ENCODE measurements at regions not wholly inside any gene's neighbourhood (a gene's known extent, or its start where the extent isn't known, plus 50 kb on each side); places are given as distances from the start of the nearest gene placed in this dataset.
"Not testable (repeated sequence)": the region's sequence is repeated elsewhere in the genome, so short reads cannot be mapped to it uniquely, and the experiment has no call there.

DNA sequence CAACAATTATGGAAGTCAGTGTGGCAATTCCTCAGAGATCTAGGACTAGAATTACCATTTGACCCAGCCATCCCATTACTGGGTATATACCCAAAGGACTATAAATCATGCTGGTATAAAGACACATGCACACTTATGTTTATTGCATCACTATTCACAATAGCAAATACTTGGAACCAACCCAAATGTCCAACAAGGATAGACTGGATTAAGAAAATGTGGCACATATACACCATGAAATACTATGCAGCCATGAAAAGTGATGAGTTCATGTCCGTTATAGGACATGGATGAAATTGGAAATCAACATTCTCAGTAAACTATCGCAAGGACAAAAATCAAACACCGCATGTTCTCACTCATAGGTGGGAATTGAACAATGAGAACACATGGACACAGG, 306.4 kb upstream of the DEFB115 start:
- H4K8ac ChIP-seq (ENCODE audit: extremely low read depth, insufficient read depth, low read length); FAIRE-seq; H3K23ac ChIP-seq (ENCODE audit: insufficient read length); H3K79me2 ChIP-seq (ENCODE audit: control insufficient read depth in 1 of 2, insufficient read depth in 2 of 2, low read length in 2 of 2); H4K91ac ChIP-seq (replicated peaks; ENCODE audit: insufficient read length, low read length); H3K4me1 ChIP-seq (replicated peaks in 1 of 4; ENCODE audit: control insufficient read depth in 3 of 4, insufficient read depth in 4 of 4, low read length in 3 of 4); H3K56ac ChIP-seq (replicated peaks; ENCODE audit: insufficient read length, low read depth, low read length); H3K4me2 ChIP-seq (ENCODE audit: insufficient read depth in 1 of 2, low read depth in 2 of 2, low read length in 2 of 2); POLR2A ChIA-PET (ENCODE audit: partially characterized antibody); H3K18ac ChIP-seq (ENCODE audit: extremely low read depth, low read length); DNase-seq (ENCODE audit: low read depth in 1 of 2, low spot score in 2 of 2); H3K27me3 ChIP-seq (replicated peaks in 1 of 4; ENCODE audit: control insufficient read depth in 3 of 4, extremely low read depth in 1 of 4, insufficient read depth in 3 of 4, low read length in 3 of 4); H3K4ac ChIP-seq (replicated peaks; ENCODE audit: insufficient read length, low read depth, low read length); H3K23me2 ChIP-seq (ENCODE audit: low read depth, low read length); H3K4me3 ChIP-seq (ENCODE audit: extremely low read depth in 1 of 4, insufficient read depth in 2 of 4, low read depth in 3 of 4, low read length in 4 of 4); H2AK5ac ChIP-seq (ENCODE audit: low read depth, low read length); H2BK15ac ChIP-seq (ENCODE audit: low read length); H3K27ac ChIP-seq (ENCODE audit: low read depth, low read length); H4K5ac ChIP-seq (ENCODE audit: insufficient read length, low read depth, low read length); H2AFZ ChIP-seq (ENCODE audit: low read length); H2BK12ac ChIP-seq (ENCODE audit: low read depth, low read length); H3K36me3 ChIP-seq (ENCODE audit: control insufficient read depth in 2 of 4, insufficient read depth in 4 of 4, low read length in 3 of 4); H3K9ac ChIP-seq (replicated peaks in 1 of 4; ENCODE audit: extremely low read depth in 1 of 4, low read depth in 3 of 4, low read length in 3 of 4); CTCF ChIA-PET (ENCODE audit: partially characterized antibody); H4K20me1 ChIP-seq (replicated peaks in 1 of 2; ENCODE audit: control insufficient read depth in 1 of 2, insufficient read depth in 2 of 2, low read length in 2 of 2); H3K79me1 ChIP-seq (ENCODE audit: low read depth, low read length); H2BK120ac ChIP-seq (replicated peaks; ENCODE audit: low read depth, low read length); H2BK5ac ChIP-seq (ENCODE audit: low read depth, low read length); H3K14ac ChIP-seq (ENCODE audit: insufficient read length); H2BK20ac ChIP-seq (ENCODE audit: low read length): not testable (repeated sequence)
- H3K9me3 ChIP-seq (ENCODE audit: insufficient read depth in 2 of 2, low read depth in 1 of 2, low read length in 1 of 2) = peaks cover 16 to 35% of the 10 kb centered on the region in 2 experiments; a peak in 3 of 4 replicates
- 72% methylated on average over 3 of the region's 3 CpGs; no CpG with 5 or more reads in 1 of the 2 experiments for WGBS, 2 experiments (ENCODE audit: extremely low coverage in 1 of 2, insufficient coverage in 1 of 2, insufficient read length in 1 of 2, insufficient replicate concordance in 2 of 2, low coverage in 1 of 2, low lambda C conversion rate in 2 of 2, missing lambda C conversion rate in 1 of 2)

DNA sequence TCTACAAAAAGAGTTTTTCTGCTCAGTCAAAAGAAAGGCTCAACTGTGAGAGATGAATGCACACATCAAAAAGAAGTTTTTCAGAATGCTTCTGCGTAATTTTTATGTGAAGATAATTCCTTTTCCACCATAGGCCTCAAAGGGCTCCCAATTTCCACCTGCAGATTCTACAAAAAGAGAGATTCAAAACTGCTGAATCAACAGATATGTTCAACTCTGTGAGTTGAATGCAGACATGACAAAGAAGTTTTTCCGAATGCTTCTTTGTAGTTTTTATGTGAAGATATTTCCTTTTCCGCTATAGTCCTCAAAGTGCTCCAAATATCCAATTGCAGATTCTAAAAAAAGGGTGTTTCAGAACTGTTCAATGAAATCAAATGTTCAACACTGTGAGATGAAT, 300.8 kb upstream of the DEFB115 start:
- H3K9ac ChIP-seq (replicated peaks in 1 of 4; ENCODE audit: extremely low read depth in 1 of 4, low read depth in 3 of 4, low read length in 3 of 4); H3K79me2 ChIP-seq (ENCODE audit: control insufficient read depth in 1 of 2, insufficient read depth in 2 of 2, low read length in 2 of 2); H3K18ac ChIP-seq (ENCODE audit: extremely low read depth, low read length); POLR2A ChIA-PET (ENCODE audit: partially characterized antibody); H2BK15ac ChIP-seq (ENCODE audit: low read length); H3K79me1 ChIP-seq (ENCODE audit: low read depth, low read length); CTCF ChIA-PET (ENCODE audit: partially characterized antibody); H3K36me3 ChIP-seq (ENCODE audit: control insufficient read depth in 2 of 4, insufficient read depth in 4 of 4, low read length in 3 of 4); H2BK12ac ChIP-seq (ENCODE audit: low read depth, low read length); H3K4me1 ChIP-seq (replicated peaks in 1 of 4; ENCODE audit: control insufficient read depth in 3 of 4, insufficient read depth in 4 of 4, low read length in 3 of 4); H3K23ac ChIP-seq (ENCODE audit: insufficient read length); DNase-seq (ENCODE audit: low read depth in 1 of 2, low spot score in 2 of 2); H2AK5ac ChIP-seq (ENCODE audit: low read depth, low read length); H2BK5ac ChIP-seq (ENCODE audit: low read depth, low read length); H3K4me3 ChIP-seq (ENCODE audit: extremely low read depth in 1 of 4, insufficient read depth in 2 of 4, low read depth in 3 of 4, low read length in 4 of 4); H3K14ac ChIP-seq (ENCODE audit: insufficient read length); H3K56ac ChIP-seq (replicated peaks; ENCODE audit: insufficient read length, low read depth, low read length); H3K4me2 ChIP-seq (ENCODE audit: insufficient read depth in 1 of 2, low read depth in 2 of 2, low read length in 2 of 2); H4K91ac ChIP-seq (replicated peaks; ENCODE audit: insufficient read length, low read length); H3K27ac ChIP-seq (ENCODE audit: low read depth, low read length); H2BK120ac ChIP-seq (replicated peaks; ENCODE audit: low read depth, low read length); H3K23me2 ChIP-seq (ENCODE audit: low read depth, low read length); H2AFZ ChIP-seq (ENCODE audit: low read length); H3K4ac ChIP-seq (replicated peaks; ENCODE audit: insufficient read length, low read depth, low read length); H3K27me3 ChIP-seq (replicated peaks in 1 of 4; ENCODE audit: control insufficient read depth in 3 of 4, extremely low read depth in 1 of 4, insufficient read depth in 3 of 4, low read length in 3 of 4); H4K20me1 ChIP-seq (replicated peaks in 1 of 2; ENCODE audit: control insufficient read depth in 1 of 2, insufficient read depth in 2 of 2, low read length in 2 of 2); H4K5ac ChIP-seq (ENCODE audit: insufficient read length, low read depth, low read length); FAIRE-seq; H4K8ac ChIP-seq (ENCODE audit: extremely low read depth, insufficient read depth, low read length); H2BK20ac ChIP-seq (ENCODE audit: low read length): not testable (repeated sequence)
- WGBS, 2 experiments (ENCODE audit: extremely low coverage in 1 of 2, insufficient coverage in 1 of 2, insufficient read length in 1 of 2, insufficient replicate concordance in 2 of 2, low coverage in 1 of 2, low lambda C conversion rate in 2 of 2, missing lambda C conversion rate in 1 of 2) = 87% methylated on average over 3 of the region's 3 CpGs; no CpG with 5 or more reads in 1 of the 2 experiments
- H3K9me3 ChIP-seq (ENCODE audit: insufficient read depth in 2 of 2, low read depth in 1 of 2, low read length in 1 of 2) = peaks cover 12 to 25% of the 10 kb centered on the region in 2 experiments

All from H1 (cell line).